OCI-LY7 (cell line): ENCODE measurements at regions not wholly inside any gene's neighbourhood (a gene's known extent, or its start where the extent isn't known, plus 50 kb on each side); places are given as distances from the start of the nearest gene placed in this dataset.

Experiments
- CTCF ChIP-seq: fragments of 200-600 bp; sonication (generic); conservative IDR thresholded peaks from 2 replicates; pipeline ENCODE4 v1.5.1; 2014; ENCODE audit warnings: mild to moderate bottlenecking, antibody characterized with exemption, low read length, moderate library complexity, mixed read lengths
- EZH2phosphoT487 ChIP-seq: fragments of 200-600 bp; sonication (generic); IDR thresholded peaks from 2 replicates; pipeline ENCODE4 v1.6.1; 2018; ENCODE audit warnings: low read depth, borderline replicate concordance, mild to moderate bottlenecking, mixed run types, antibody characterized with exemption, low read length, moderate library complexity, mixed read lengths

GRCh38 chr7:10360050-10360449 is 613.6 kb upstream of the PHF14 start:
- no peak for TF ChIP-seq CTCF
- no peak for TF ChIP-seq EZH2phosphoT487
